Fibroblast of villous mesenchyme (primary cell): ENCODE measurements at regions not wholly inside any gene's neighbourhood (a gene's known extent, or its start where the extent isn't known, plus 50 kb on each side); places are given as distances from the start of the nearest gene placed in this dataset.

Experiments used
- DNase-seq: peaks from one replicate; pipeline ENCODE4 v3.0.0-alpha.2; 2010; ENCODE audit warnings: low read depth
- H3K4me3 ChIP-seq: 2 replicates; pipeline ENCODE4 v1.5.1; 2011; ENCODE audit warnings: low read depth, mild to moderate bottlenecking, low read length
- CTCF ChIP-seq: IDR thresholded peaks from 2 replicates; pipeline ENCODE4 v1.5.1; 2012; ENCODE audit warnings: low read depth, mild to moderate bottlenecking, low read length; ENCODE audit not compliant: insufficient read depth

- DNase-seq = no peak
- TF ChIP-seq CTCF = no peak
- H3K4me3 ChIP-seq = no peak overlapping the region
Measured at GRCh38 chr2:15766911-15767597, 173.3 kb upstream of the MYCN start.

GRCh38 chr2:15767679-15768078, 172.7 kb upstream of the MYCN start:
- H3K4me3 ChIP-seq = no peak overlapping the region
- no peak for DNase-seq
- TF ChIP-seq CTCF = no peak

- H3K4me3 ChIP-seq = no peak overlapping the region
- no peak for TF ChIP-seq CTCF
- no peak for DNase-seq
Measured at GRCh38 chr2:15768142-15768541, 172.2 kb upstream of the MYCN start.

- no peak for DNase-seq
- no peak overlapping the region for H3K4me3 ChIP-seq
- TF ChIP-seq CTCF = no peak
Measured at GRCh38 chr2:15768615-15769014, 171.7 kb upstream of the MYCN start.

GRCh38 chr2:15769235-15769634, 171.1 kb upstream of the MYCN start:
- DNase-seq = no peak
- H3K4me3 ChIP-seq = no peak overlapping the region
- no peak for TF ChIP-seq CTCF

GRCh38 chr2:15769676-15770547, 170.4 kb upstream of the MYCN start:
- H3K4me3 ChIP-seq = no peak overlapping the region
- TF ChIP-seq CTCF = no peak
- no peak for DNase-seq
